Neural progenitor cell (in vitro differentiated cells): ENCODE measurements at regions not wholly inside any gene's neighbourhood (a gene's known extent, or its start where the extent isn't known, plus 50 kb on each side); places are given as distances from the start of the nearest gene placed in this dataset.

Experiments used
- DNase-seq: peaks from one replicate; pipeline ENCODE4 v3.0.0-alpha.2; 2016; ENCODE audit warnings: low spot score
- H2AFZ ChIP-seq: fragments of 200-600 bp; sonication (generic); replicated peaks from 2 replicates; pipeline ENCODE4 v1.6.1; 2016; ENCODE audit warnings: antibody characterized with exemption
- H3F3A ChIP-seq: fragments of 200-600 bp; sonication (generic); 2 replicates; pipeline ENCODE4 v1.6.1; 2016; ENCODE audit warnings: antibody characterized with exemption, low read depth
- H3K27ac ChIP-seq: fragments of 200-600 bp; sonication (generic); 2 replicates; pipeline ENCODE4 v1.5.1; 2016; ENCODE audit warnings: mild to moderate bottlenecking
- H3K27me3 ChIP-seq: fragments of 200-600 bp; sonication (generic); 2 replicates; pipeline ENCODE4 v1.6.1; 2016; ENCODE audit warnings: mild to moderate bottlenecking, moderate library complexity
- H3K36me3 ChIP-seq: fragments of 200-600 bp; sonication (generic); 2 replicates; pipeline ENCODE4 v1.5.1; 2016
- H3K4me1 ChIP-seq: fragments of 200-600 bp; sonication (generic); 2 replicates; pipeline ENCODE4 v1.6.1; 2016; ENCODE audit warnings: mixed run types
- H3K4me2 ChIP-seq: fragments of 200-600 bp; sonication (generic); 2 replicates; pipeline ENCODE4 v1.6.1; 2016
- H3K4me3 ChIP-seq: fragments of 200-600 bp; sonication (generic); 2 replicates; pipeline ENCODE4 v1.5.1; 2016
- H3K79me2 ChIP-seq: fragments of 200-600 bp; sonication (generic); 2 replicates; pipeline ENCODE4 v1.6.1; 2016; ENCODE audit warnings: low read depth
- H3K9ac ChIP-seq: fragments of 200-600 bp; sonication (generic); 2 replicates; pipeline ENCODE4 v1.6.1; 2016
- H3K9me3 ChIP-seq: fragments of 200-600 bp; sonication (generic); 2 replicates; pipeline ENCODE4 v1.5.1; 2016; ENCODE audit warnings: low read depth
- H4K20me1 ChIP-seq: fragments of 200-600 bp; sonication (generic); 2 replicates; pipeline ENCODE4 v1.6.1; 2016; ENCODE audit warnings: low read depth
- H3K27ac Mint-ChIP-seq: 3 replicates; pipeline ENCODE4 v1.8.0; 2021; ENCODE audit warnings: mixed read lengths
- H3K27me3 Mint-ChIP-seq: 2 replicates; pipeline ENCODE4 v1.8.0; 2022; ENCODE audit warnings: low read depth, mild to moderate bottlenecking, inconsistent platforms, moderate library complexity, mixed read lengths; ENCODE audit not compliant: insufficient read depth
- H3K36me3 Mint-ChIP-seq: 3 replicates; pipeline ENCODE4 v1.8.0; 2021; ENCODE audit warnings: mixed read lengths
- H3K4me1 Mint-ChIP-seq: 3 replicates; pipeline ENCODE4 v1.8.0; 2021; ENCODE audit warnings: mixed read lengths
- H3K4me3 Mint-ChIP-seq: 3 replicates; pipeline ENCODE4 v1.8.0; 2021; ENCODE audit warnings: mild to moderate bottlenecking, moderate library complexity, mixed read lengths
- H3K9me3 Mint-ChIP-seq: 3 replicates; pipeline ENCODE4 v1.8.0; 2020; ENCODE audit warnings: mixed read lengths
- CTCF ChIP-seq: fragments of 200-600 bp; sonication (generic); IDR thresholded peaks from 2 replicates; pipeline ENCODE4 v1.5.1; 2017; ENCODE audit warnings: antibody characterized with exemption, mild to moderate bottlenecking
- EZH2 ChIP-seq: fragments of 200-600 bp; sonication (generic); IDR thresholded peaks from 2 replicates; pipeline ENCODE4 v1.6.1; 2017; ENCODE audit warnings: antibody characterized with exemption, mild to moderate bottlenecking, moderate library complexity
- EZH2phosphoT487 ChIP-seq: fragments of 200-600 bp; sonication (generic); IDR thresholded peaks from 2 replicates; pipeline ENCODE4 v1.6.1; 2017; ENCODE audit warnings: antibody characterized with exemption

GRCh38 chr14:46596236-46596635 lies 55.3 kb downstream of the RPL10L start:
- H3K36me3 ChIP-seq: no peaks in the 10 kb centered on the region
- H4K20me1 ChIP-seq: no peaks in the 10 kb centered on the region
- DNase-seq: no peak
- no peak overlapping the region for H3K4me2 ChIP-seq
- H3K9ac ChIP-seq: no peak overlapping the region
- no peaks in the 10 kb centered on the region for H3K79me2 ChIP-seq
- H3K4me1 ChIP-seq: no peaks in the 10 kb centered on the region
- H2AFZ ChIP-seq: no peak overlapping the region
- H3K9me3 ChIP-seq: no peaks in the 10 kb centered on the region
- no peak overlapping the region for H3K27ac ChIP-seq
- Mint-ChIP-seq H3K27me3 (no peaks in the 10 kb centered on the region), H3K4me1 (no peaks in the 10 kb centered on the region), H3K9me3 (no peaks in the 10 kb centered on the region), H3K27ac (no peak overlapping the region), H3K4me3 (no peak overlapping the region), H3K36me3 (no peaks in the 10 kb centered on the region)
- H3F3A ChIP-seq: no peaks in the 10 kb centered on the region
- no peaks in the 10 kb centered on the region for H3K27me3 ChIP-seq
- H3K4me3 ChIP-seq: no peak overlapping the region
- TF ChIP-seq EZH2: no peak
- TF ChIP-seq EZH2phosphoT487: no peak
- no peak for TF ChIP-seq CTCF

- Histone ChIP-seq H3K79me2 (no peaks in the 10 kb centered on the region), H2AFZ (no peak overlapping the region), H3K27me3 (no peaks in the 10 kb centered on the region), H3F3A (no peaks in the 10 kb centered on the region), H4K20me1 (no peaks in the 10 kb centered on the region), H3K36me3 (no peaks in the 10 kb centered on the region), H3K4me2 (no peak overlapping the region), H3K4me1 (no peaks in the 10 kb centered on the region), H3K9ac (no peak overlapping the region), H3K9me3 (no peaks in the 10 kb centered on the region), H3K4me3 (no peak overlapping the region), H3K27ac (no peak overlapping the region)
- no peaks in the 10 kb centered on the region for H3K4me1 Mint-ChIP-seq
- peaks cover 3% of the 10 kb centered on the region for H3K9me3 Mint-ChIP-seq
- TF ChIP-seq CTCF: no peak
- TF ChIP-seq EZH2: no peak
- no peak for TF ChIP-seq EZH2phosphoT487
- H3K27me3 Mint-ChIP-seq: peaks cover 3% of the 10 kb centered on the region
- DNase-seq: no peak
- no peak overlapping the region for H3K4me3 Mint-ChIP-seq
- H3K36me3 Mint-ChIP-seq: peaks cover 2% of the 10 kb centered on the region
- H3K27ac Mint-ChIP-seq: no peak overlapping the region
Measured at GRCh38 chr14:46582826-46583225, 68.8 kb downstream of the RPL10L start.

- H4K20me1 ChIP-seq: no peaks in the 10 kb centered on the region
Measured at GRCh38 chr14:46581036-46581671, 70.4 kb downstream of the RPL10L start.

More at GRCh38 chr14:46581036-46581671, 70.4 kb downstream of the RPL10L start:
- Mint-ChIP-seq H3K36me3 (peaks cover 2% of the 10 kb centered on the region), H3K27me3 (peaks cover 3% of the 10 kb centered on the region), H3K4me1 (no peaks in the 10 kb centered on the region), H3K4me3 (no peak overlapping the region), H3K27ac (no peak overlapping the region), H3K9me3 (peaks cover 3% of the 10 kb centered on the region)
- TF ChIP-seq EZH2phosphoT487: no peak
- no peak for TF ChIP-seq EZH2
- TF ChIP-seq CTCF: peak; percentile 86
- Histone ChIP-seq H3K27ac (no peak overlapping the region), H3K4me3 (no peak overlapping the region), H3K9me3 (no peaks in the 10 kb centered on the region), H3K79me2 (no peaks in the 10 kb centered on the region), H3K4me2 (no peak overlapping the region), H3K9ac (no peak overlapping the region), H3F3A (no peaks in the 10 kb centered on the region), H3K4me1 (no peaks in the 10 kb centered on the region), H2AFZ (peak overlapping the region; percentile 37), H3K27me3 (no peaks in the 10 kb centered on the region), H3K36me3 (no peaks in the 10 kb centered on the region)
- DNase-seq: peak; percentile 76
